Endothelial cell of umbilical vein (primary cell): ENCODE measurements at regions not wholly inside any gene's neighbourhood (a gene's known extent, or its start where the extent isn't known, plus 50 kb on each side); places are given as distances from the start of the nearest gene placed in this dataset.

Experiments used
- BruUV-seq: library from RNA; stranded (reverse); fragments of 400-500 nt; replicated peaks from 2 replicates; lab custom pipeline; 2021; lab: Mats Ljungman, UMichigan
- CTCF ChIA-PET: fragments of 300-600, 350-600 bp; sonication (Branson Sonifier 250); formaldehyde crosslinking; loops from one replicate; lab custom pipeline; 2021; ENCODE audit warnings: antibody characterized with exemption, inconsistent platforms; lab: Charles Lee
- POLR2A ChIA-PET: fragments of 300-600, 350-600 bp; sonication (Branson Sonifier 250); formaldehyde crosslinking; loops from one replicate; lab custom pipeline; 2021; ENCODE audit warnings: antibody characterized with exemption, inconsistent platforms; lab: Charles Lee
- DNase-seq: peaks from one replicate; pipeline ENCODE4 v3.0.0-alpha.2; 2011; ENCODE audit warnings: low read depth, low spot score
- FAIRE-seq: peaks from 2 replicates; lab custom pipeline; 2011; peaks lifted over from hg19 to GRCh38; lab: Jason Lieb, UNC
- H2AFZ ChIP-seq: 2 replicates; pipeline ENCODE4 v1.6.0; 2012; ENCODE audit warnings: low read depth, low read length, control low read depth, inconsistent platforms
- H3K27ac ChIP-seq: 2 replicates; pipeline ENCODE4 v1.5.1; 2011; ENCODE audit warnings: low read depth, mild to moderate bottlenecking, control low read depth, low read length, moderate library complexity; ENCODE audit not compliant: insufficient read depth
- H3K27me3 ChIP-seq, 2 experiments: 2 replicates each; pipeline versions ENCODE4 v1.6.0 to v1.6.1; 2011; ENCODE audit warnings: low read length in 2 of 2, mixed read lengths in 1 of 2; ENCODE audit not compliant: control insufficient read depth in 2 of 2, insufficient read depth in 2 of 2
- H3K36me3 ChIP-seq, 2 experiments: 2 replicates in 1 of 2; 3 replicates in 1 of 2; pipeline ENCODE4 v1.5.1; 2011; ENCODE audit warnings: low read length in 2 of 2, mild to moderate bottlenecking in 1 of 2, moderate library complexity in 1 of 2; ENCODE audit not compliant: control insufficient read depth in 2 of 2, insufficient read depth in 2 of 2; ENCODE audit errors: extremely low read depth in 1 of 2
- H3K4me1 ChIP-seq: 3 replicates; pipeline ENCODE4 v1.5.1; 2011; ENCODE audit warnings: mild to moderate bottlenecking, low read length; ENCODE audit not compliant: control insufficient read depth, insufficient read depth; ENCODE audit errors: extremely low read depth
- H3K4me2 ChIP-seq: 2 replicates; pipeline ENCODE4 v1.6.1; 2011; ENCODE audit warnings: low read length, control low read depth, mixed read lengths; ENCODE audit not compliant: insufficient read depth
- H3K4me3 ChIP-seq, 3 experiments: fragments of 200-600 bp in 1 of 3; sonication (generic), shearing (Covaris generic) in 1 of 3; replicated peaks in 1 of 3; 2 replicates each; pipeline ENCODE4 v1.5.1; 2011 to 2016; ENCODE audit warnings: control low read depth in 3 of 3, low read length in 3 of 3, mild to moderate bottlenecking in 2 of 3, inconsistent platforms in 1 of 3, low read depth in 1 of 3, moderate library complexity in 1 of 3; ENCODE audit not compliant: insufficient read depth in 1 of 3
- H3K79me2 ChIP-seq: 2 replicates; pipeline ENCODE4 v1.6.0; 2012; ENCODE audit warnings: low read length, inconsistent platforms; ENCODE audit not compliant: control insufficient read depth, insufficient read depth
- H3K9ac ChIP-seq: replicated peaks from 2 replicates; pipeline ENCODE3; 2011; ENCODE audit warnings: low read length, control low read depth; ENCODE audit not compliant: insufficient read depth; ENCODE audit errors: extremely low read depth
- H3K9me1 ChIP-seq: replicated peaks from 3 replicates; pipeline ENCODE4 v1.6.0; 2011; ENCODE audit warnings: mild to moderate bottlenecking, low read length; ENCODE audit not compliant: control insufficient read depth, insufficient read depth; ENCODE audit errors: extremely low read depth
- H3K9me3 ChIP-seq: replicated peaks from 2 replicates; pipeline ENCODE4 v1.5.1; 2012; ENCODE audit warnings: low read length, inconsistent platforms; ENCODE audit not compliant: control insufficient read depth, insufficient read depth
- H4K20me1 ChIP-seq: replicated peaks from 2 replicates; pipeline ENCODE3; 2011; ENCODE audit warnings: mild to moderate bottlenecking, low read length; ENCODE audit not compliant: control insufficient read depth, insufficient read depth; ENCODE audit errors: extremely low read depth
- EZH2 ChIP-seq: IDR thresholded peaks from 2 replicates; pipeline ENCODE4 v1.6.1; 2012; ENCODE audit warnings: borderline replicate concordance, low read depth, mild to moderate bottlenecking, moderate library complexity, low read length, inconsistent platforms; ENCODE audit not compliant: severe bottlenecking
- FOS ChIP-seq: IDR thresholded peaks from 2 replicates; pipeline ENCODE4 v1.6.1; 2011; ENCODE audit warnings: mild to moderate bottlenecking, low read length, moderate library complexity, borderline replicate concordance; ENCODE audit not compliant: insufficient read depth
- GATA2 ChIP-seq: IDR thresholded peaks from 2 replicates; pipeline ENCODE4 v1.7.0; 2011; ENCODE audit warnings: low read depth, mild to moderate bottlenecking, moderate library complexity, mixed read lengths, low read length; ENCODE audit not compliant: insufficient read length, insufficient read depth
- JUN ChIP-seq: IDR thresholded peaks from 2 replicates; pipeline ENCODE4 v1.6.1; 2011; ENCODE audit warnings: borderline replicate concordance, low read depth; ENCODE audit not compliant: insufficient read length, insufficient read depth
- MAX ChIP-seq: IDR thresholded peaks from 2 replicates; pipeline ENCODE4 v1.6.1; 2011; ENCODE audit not compliant: insufficient read depth, insufficient read length
- MYC ChIP-seq: IDR thresholded peaks from one replicate; pipeline ENCODE4 v1.6.1; 2011; ENCODE audit warnings: mild to moderate bottlenecking, low read depth, low read length
- POLR2A ChIP-seq: IDR thresholded peaks from 2 replicates; pipeline ENCODE4 v1.6.1; 2012; ENCODE audit warnings: low read depth, mild to moderate bottlenecking, control low read depth, low read length
- POLR2AphosphoS5 ChIP-seq: IDR thresholded peaks from 2 replicates; pipeline ENCODE4 v1.6.1; 2012; ENCODE audit warnings: low read depth, mild to moderate bottlenecking, control low read depth, low read length, moderate library complexity; ENCODE audit not compliant: insufficient read depth
- dilution Hi-C: fragments of 300-500 bp; cut with MboI; formaldehyde crosslinking; loops from one replicate; pipeline ENCODE4 v1.15.0; 2019; ENCODE audit warnings: low sequenced_read_pairs; ENCODE audit not compliant: extremely low pct_ligation_motif_present
- intact Hi-C: fragments of 100-400 bp; cut with micrococcal nuclease; formaldehyde crosslinking; loops from one replicate; pipeline ENCODE4 v1.10.0; 2022
- TF ChIP-seq, protein P1 (sequence below), 2 donors: IDR thresholded peaks; 1 replicate in 1 of 2; 2 replicates in 1 of 2; pipeline ENCODE4 v1.5.1; 2011; ENCODE audit warnings: low read length in 2 of 2, mild to moderate bottlenecking in 2 of 2, moderate library complexity in 2 of 2, control low read depth in 1 of 2, inconsistent platforms in 1 of 2, low read depth in 1 of 2; ENCODE audit not compliant: insufficient read depth in 1 of 2; ENCODE audit errors: extremely low read depth in 1 of 2

GRCh38 chr16:63672493-63672892 is 1449.4 kb downstream of the CDH11 start:
- Histone ChIP-seq H3K36me3 (no peaks in the 10 kb centered on the region), H3K9me1 (no peaks in the 10 kb centered on the region), H4K20me1 (no peaks in the 10 kb centered on the region), H3K79me2 (no peaks in the 10 kb centered on the region), H3K4me1 (no peaks in the 10 kb centered on the region), H3K9ac (no peak overlapping the region), H3K27me3 (no peaks in the 10 kb centered on the region), H3K4me3 (no peak overlapping the region), H3K27ac (no peak overlapping the region), H2AFZ (no peak overlapping the region), H3K9me3 (no peaks in the 10 kb centered on the region), H3K4me2 (no peak overlapping the region)
- ChIA-PET POLR2A (no interaction called here), CTCF (no interaction called here)
- TF ChIP-seq JUN (no peak), GATA2 (no peak), MAX (no peak), FOS (no peak), POLR2AphosphoS5 (no peak), EZH2 (no peak), POLR2A (no peak), MYC (no peak)
- TF ChIP-seq, protein P1, sequence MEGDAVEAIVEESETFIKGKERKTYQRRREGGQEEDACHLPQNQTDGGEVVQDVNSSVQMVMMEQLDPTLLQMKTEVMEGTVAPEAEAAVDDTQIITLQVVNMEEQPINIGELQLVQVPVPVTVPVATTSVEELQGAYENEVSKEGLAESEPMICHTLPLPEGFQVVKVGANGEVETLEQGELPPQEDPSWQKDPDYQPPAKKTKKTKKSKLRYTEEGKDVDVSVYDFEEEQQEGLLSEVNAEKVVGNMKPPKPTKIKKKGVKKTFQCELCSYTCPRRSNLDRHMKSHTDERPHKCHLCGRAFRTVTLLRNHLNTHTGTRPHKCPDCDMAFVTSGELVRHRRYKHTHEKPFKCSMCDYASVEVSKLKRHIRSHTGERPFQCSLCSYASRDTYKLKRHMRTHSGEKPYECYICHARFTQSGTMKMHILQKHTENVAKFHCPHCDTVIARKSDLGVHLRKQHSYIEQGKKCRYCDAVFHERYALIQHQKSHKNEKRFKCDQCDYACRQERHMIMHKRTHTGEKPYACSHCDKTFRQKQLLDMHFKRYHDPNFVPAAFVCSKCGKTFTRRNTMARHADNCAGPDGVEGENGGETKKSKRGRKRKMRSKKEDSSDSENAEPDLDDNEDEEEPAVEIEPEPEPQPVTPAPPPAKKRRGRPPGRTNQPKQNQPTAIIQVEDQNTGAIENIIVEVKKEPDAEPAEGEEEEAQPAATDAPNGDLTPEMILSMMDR (IDR thresholded peaks at IDR 0.05; ENCODE audit: extremely low read depth in 1 of 2, insufficient read depth in 1 of 2, low read depth in 1 of 2, low read length in 2 of 2), result no peak
- intact Hi-C loops, result no loop called here
- BruUV-seq, result no TSS peak
- dilution Hi-C loops, result no loop called here
- FAIRE-seq (no peak), DNase-seq (no peak)
